Spleen (tissue), 11 donors: ENCODE measurements at regions not wholly inside any gene's neighbourhood (a gene's known extent, or its start where the extent isn't known, plus 50 kb on each side); places are given as distances from the start of the nearest gene placed in this dataset.
"Not testable (repeated sequence)": the region's sequence is repeated elsewhere in the genome, so short reads cannot be mapped to it uniquely, and the experiment has no call there.

Experiments
- DNase-seq: peaks from one replicate; pipeline ENCODE4 v3.0.0-alpha.2; 2020
- H3K27ac ChIP-seq, 8 donors: fragments of 200-600 bp; sonication (generic) in 7 of 8; 1 replicate in 4 of 8; 2 replicates in 4 of 8; pipeline versions ENCODE4 v1.5.0 to v1.8.0; 2016 to 2021; ENCODE audit warnings: inconsistent platforms in 4 of 8, mild to moderate bottlenecking in 4 of 8, moderate library complexity in 1 of 8
- H3K27me3 ChIP-seq, 7 donors: fragments of 200-600 bp; sonication (generic) in 6 of 7; replicated peaks in 1 of 7; 1 replicate in 4 of 7; 2 replicates in 3 of 7; pipeline versions ENCODE4 v1.5.0 to v1.8.0; 2016 to 2021; ENCODE audit warnings: inconsistent platforms in 3 of 7, mild to moderate bottlenecking in 1 of 7
- H3K36me3 ChIP-seq, 6 donors: fragments of 200-600 bp; sonication (generic) in 5 of 6; 1 replicate in 4 of 6; 2 replicates in 2 of 6; pipeline versions ENCODE4 v1.5.0 to v1.8.0; 2016 to 2021; ENCODE audit warnings: inconsistent platforms in 2 of 6
- H3K4me1 ChIP-seq, 6 donors: fragments of 200-600 bp; sonication (generic) in 5 of 6; 1 replicate in 3 of 6; 2 replicates in 3 of 6; pipeline versions ENCODE4 v1.5.0 to v1.8.0; 2016 to 2021; ENCODE audit warnings: inconsistent platforms in 3 of 6
- H3K4me3 ChIP-seq, 8 donors: fragments of 200-600 bp; sonication (generic) in 7 of 8; 1 replicate in 4 of 8; 2 replicates in 4 of 8; pipeline versions ENCODE4 v1.5.0 to v1.8.0; 2016 to 2021; ENCODE audit warnings: inconsistent platforms in 4 of 8, mild to moderate bottlenecking in 4 of 8, moderate library complexity in 2 of 8
- H3K9me3 ChIP-seq, 8 donors: fragments of 200-600 bp; sonication (generic) in 7 of 8; 1 replicate in 4 of 8; 2 replicates in 4 of 8; pipeline versions ENCODE4 v1.5.0 to v1.8.0; 2016 to 2021; ENCODE audit warnings: inconsistent platforms in 4 of 8
- CTCF ChIP-seq, 11 experiments: fragments of 200-600 bp in 7 of 11; fragments of 450-650 bp in 4 of 11; sonication (generic) in 4 of 11; IDR thresholded peaks in 8 of 11; conservative IDR thresholded peaks in 3 of 11; 1 replicate in 7 of 11; 2 replicates in 4 of 11; pipeline versions ENCODE4 v1.4.0 to v1.8.0; 2016 to 2021; ENCODE audit warnings: antibody characterized with exemption in 11 of 11, inconsistent platforms in 4 of 11, mild to moderate bottlenecking in 1 of 11
- POLR2A ChIP-seq, 3 donors: fragments of 450-650 bp; IDR thresholded peaks; one replicate each; pipeline ENCODE4 v1.5.1; 2017; ENCODE audit warnings: antibody characterized with exemption in 3 of 3, mild to moderate bottlenecking in 1 of 3
- POLR2AphosphoS5 ChIP-seq, 3 donors: sonication (generic); formaldehyde crosslinking; IDR thresholded peaks; one replicate each; pipeline ENCODE4 v1.5.1; 2017; ENCODE audit warnings: antibody characterized with exemption in 3 of 3
- WGBS, 5 donors: extraction: QIAGEN DNeasy Blood & Tissue Kit in 3 of 5; methylation state at CpG; one replicate each; pipeline versions ENCODE4 v1.1.5 to v1.1.7; 2013 to 2018; 5-methylcytosine and 5-hydroxymethylcytosine counted together
- intact Hi-C: fragments of 100-400 bp; cut with DNase I; formaldehyde crosslinking; loops from one replicate; pipeline ENCODE4 v1.15.0; 2023; ENCODE audit warnings: low total_unique reads
- donor health status: healthy with polysubstance abuse.
- donor health status: DM: no; HTN: no; CAD: no; lungs with moderate emphysema.
- donor health status: DM: no; HTN: no; CAD: no.
- donor health status: Bipolar disorder and iron deficiency.
- donor health status: healthy.
- donor health status: DM: no; HTN: no; CAD: no.
- donor health status: DM: yes; HTN: yes; CAD: no.

- H3K4me3 ChIP-seq: no peak overlapping the region
- H3K4me1 ChIP-seq: no peaks in the 10 kb centered on the region
- 73 to 92% (median 89%) methylated on average over 1 of the region's 1 CpG for WGBS, 5 donors
- no peaks in the 10 kb centered on the region for H3K27me3 ChIP-seq
- intact Hi-C loops: no loop called here
- no peak for DNase-seq
- no peaks in the 10 kb centered on the region for H3K36me3 ChIP-seq
- TF ChIP-seq POLR2AphosphoS5 (IDR thresholded peaks at IDR 0.05): no peak
- no peak for TF ChIP-seq POLR2A (IDR thresholded peaks at IDR 0.05)
- no peak for TF ChIP-seq CTCF (IDR thresholded peaks at IDR 0.05 in 8 of 11, conservative IDR thresholded peaks at IDR 0.05 in 3 of 11)
- H3K27ac ChIP-seq: no peak overlapping the region
- no peaks in the 10 kb centered on the region for H3K9me3 ChIP-seq
These were observed 151.8 kb downstream of the SPATA18 start for GRCh38 chr4:52202931-52203330.

DNA sequence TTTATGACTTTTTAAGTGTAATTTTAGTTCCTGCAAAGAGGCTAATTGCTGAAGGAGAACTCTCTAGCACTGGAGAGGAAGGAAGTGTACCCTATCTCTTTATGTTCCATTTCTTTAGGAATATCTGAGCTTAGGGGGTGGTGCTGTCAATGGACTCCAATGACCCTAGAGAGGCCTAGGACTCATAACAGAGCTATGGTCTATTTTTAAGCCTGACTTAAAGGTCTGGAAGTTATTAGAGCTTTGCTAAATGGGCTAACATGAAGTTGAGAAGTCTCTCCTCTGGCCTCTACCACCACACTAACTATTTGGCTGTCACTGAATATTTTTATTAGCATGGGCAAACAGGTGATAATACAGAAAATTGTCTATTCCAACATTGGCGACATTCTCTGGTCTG is 152.2 kb downstream of the SPATA18 start:
- H3K9me3 ChIP-seq: no peaks in the 10 kb centered on the region
- no peak for TF ChIP-seq POLR2A (IDR thresholded peaks at IDR 0.05)
- no peak for TF ChIP-seq POLR2AphosphoS5 (IDR thresholded peaks at IDR 0.05)
- no peak for TF ChIP-seq CTCF (IDR thresholded peaks at IDR 0.05 in 8 of 11, conservative IDR thresholded peaks at IDR 0.05 in 3 of 11)
- H3K27ac ChIP-seq: no peak overlapping the region
- no peak for DNase-seq
- H3K36me3 ChIP-seq: no peaks in the 10 kb centered on the region
- intact Hi-C loops: no loop called here
- no peak overlapping the region for H3K4me3 ChIP-seq
- H3K4me1 ChIP-seq: no peaks in the 10 kb centered on the region
- H3K27me3 ChIP-seq: no peaks in the 10 kb centered on the region
- WGBS, 5 donors: 70 to 100% (median 89%) methylated on average over 1 of the region's 1 CpG

- Histone ChIP-seq H3K36me3 (no peaks in the 10 kb centered on the region), H3K27ac (no peak overlapping the region), H3K4me3 (no peak overlapping the region), H3K9me3 (no peaks in the 10 kb centered on the region), H3K4me1 (no peaks in the 10 kb centered on the region), H3K27me3 (no peaks in the 10 kb centered on the region)
- no peak for DNase-seq
- intact Hi-C loops: no loop called here
- TF ChIP-seq POLR2AphosphoS5 (IDR thresholded peaks at IDR 0.05) (no peak), CTCF (IDR thresholded peaks at IDR 0.05 in 8 of 11, conservative IDR thresholded peaks at IDR 0.05 in 3 of 11) (no peak), POLR2A (IDR thresholded peaks at IDR 0.05) (no peak)
- 85 to 97% (median 92%) methylated on average over 3 of the region's 3 CpGs for WGBS, 5 donors
These were observed 153.8 kb downstream of the SPATA18 start for GRCh38 chr4:52204921-52205320.

DNA sequence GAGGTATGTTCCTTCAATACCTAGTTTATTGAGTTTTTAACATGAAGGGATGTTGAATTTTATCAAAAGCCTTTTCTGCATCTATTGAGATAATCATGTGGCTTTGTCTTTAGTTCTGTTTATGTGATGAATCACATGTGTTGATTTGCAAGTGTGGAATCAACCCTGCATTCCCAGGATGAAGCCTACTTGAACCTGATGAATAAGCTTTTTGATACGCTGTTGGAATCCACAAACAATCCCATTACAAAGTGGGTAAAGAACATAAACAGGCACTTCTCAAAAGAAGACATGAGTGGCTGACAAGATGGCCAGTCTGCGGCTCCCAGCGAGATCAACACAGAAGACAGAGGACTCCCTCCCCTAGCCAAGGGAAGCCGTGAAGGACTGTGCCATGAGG is 156.0 kb downstream of the SPATA18 start:
- 85 to 99% (median 91%) methylated on average over 4 of the region's 4 CpGs for WGBS, 5 donors
- DNase-seq, H3K27ac ChIP-seq, H3K4me3 ChIP-seq, H3K4me1 ChIP-seq, H3K27me3 ChIP-seq, intact Hi-C loops, H3K36me3 ChIP-seq: not testable (repeated sequence)
- H3K9me3 ChIP-seq: peaks cover 0 to 11% (median 0%) of the 10 kb centered on the region in 8 donors

DNA sequence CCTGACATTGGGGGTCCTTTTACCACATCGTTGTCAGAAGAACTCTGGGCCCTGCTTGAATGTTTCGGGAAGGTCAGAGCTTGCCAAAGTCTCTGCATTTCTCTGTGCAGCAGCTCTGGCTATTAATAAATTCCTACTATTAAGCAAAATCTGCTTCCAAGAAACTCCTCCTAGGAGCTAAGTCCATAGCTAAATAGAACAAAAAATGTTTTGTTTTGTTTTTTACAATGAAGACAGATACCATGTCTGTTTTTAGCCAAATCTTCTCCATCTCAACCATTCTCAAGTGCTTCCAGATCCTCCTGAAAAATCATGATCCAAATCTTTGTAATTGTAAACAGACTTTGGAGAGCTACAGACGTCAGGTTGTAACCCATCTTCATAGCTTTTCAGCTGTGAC is 161.6 kb downstream of the SPATA18 start:
- 72 to 81% (median 76%) methylated on average over 3 of the region's 3 CpGs for WGBS, 5 donors
- Histone ChIP-seq H3K27ac (no peak overlapping the region), H3K36me3 (no peaks in the 10 kb centered on the region), H3K9me3 (peaks cover 0 to 19% (median 0%) of the 10 kb centered on the region in 8 donors), H3K27me3 (no peaks in the 10 kb centered on the region), H3K4me1 (no peaks in the 10 kb centered on the region), H3K4me3 (no peak overlapping the region)
- intact Hi-C loops: no loop called here
- TF ChIP-seq POLR2AphosphoS5 (IDR thresholded peaks at IDR 0.05) (no peak), CTCF (IDR thresholded peaks at IDR 0.05 in 8 of 11, conservative IDR thresholded peaks at IDR 0.05 in 3 of 11) (no peak), POLR2A (IDR thresholded peaks at IDR 0.05) (no peak)
- DNase-seq: no peak
